ENCODE measurements at regions not wholly inside any gene's neighbourhood (a gene's known extent, or its start where the extent isn't known, plus 50 kb on each side); places are given as distances from the start of the nearest gene placed in this dataset.

GRCh38 chr12:67045650-67046049, 223.5 kb upstream of the CAND1 start:
- TF ChIP-seq POLR2A (IDR thresholded peaks at IDR 0.05) = no peak
- no peak for TF ChIP-seq CTCF (IDR thresholded peaks at IDR 0.05)

Data from lower leg skin (tissue), 3 donors.